ENCODE measurements at regions not wholly inside any gene's neighbourhood (a gene's known extent, or its start where the extent isn't known, plus 50 kb on each side); places are given as distances from the start of the nearest gene placed in this dataset.

DNA sequence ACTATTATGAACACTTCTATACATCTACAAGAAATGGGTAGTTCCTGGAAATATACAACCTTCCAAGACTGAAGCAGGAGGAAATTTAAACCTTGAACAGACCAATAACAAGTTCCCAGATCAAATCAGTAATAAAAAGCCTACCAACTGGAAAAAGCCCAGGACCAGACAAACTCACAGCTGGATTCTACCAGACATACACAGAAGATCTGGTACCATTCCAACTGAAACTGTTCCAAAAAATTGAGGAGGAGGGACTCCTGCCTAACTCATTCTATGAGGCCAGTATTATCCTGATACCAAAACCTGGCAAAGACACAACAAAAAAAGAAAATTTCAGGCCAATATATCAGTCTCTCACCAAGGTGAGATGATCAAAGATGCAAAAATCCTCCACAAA lies 189.4 kb downstream of the RPS29 start:
- no peak overlapping the region for H3K27ac ChIP-seq
- TF ChIP-seq, protein P1, sequence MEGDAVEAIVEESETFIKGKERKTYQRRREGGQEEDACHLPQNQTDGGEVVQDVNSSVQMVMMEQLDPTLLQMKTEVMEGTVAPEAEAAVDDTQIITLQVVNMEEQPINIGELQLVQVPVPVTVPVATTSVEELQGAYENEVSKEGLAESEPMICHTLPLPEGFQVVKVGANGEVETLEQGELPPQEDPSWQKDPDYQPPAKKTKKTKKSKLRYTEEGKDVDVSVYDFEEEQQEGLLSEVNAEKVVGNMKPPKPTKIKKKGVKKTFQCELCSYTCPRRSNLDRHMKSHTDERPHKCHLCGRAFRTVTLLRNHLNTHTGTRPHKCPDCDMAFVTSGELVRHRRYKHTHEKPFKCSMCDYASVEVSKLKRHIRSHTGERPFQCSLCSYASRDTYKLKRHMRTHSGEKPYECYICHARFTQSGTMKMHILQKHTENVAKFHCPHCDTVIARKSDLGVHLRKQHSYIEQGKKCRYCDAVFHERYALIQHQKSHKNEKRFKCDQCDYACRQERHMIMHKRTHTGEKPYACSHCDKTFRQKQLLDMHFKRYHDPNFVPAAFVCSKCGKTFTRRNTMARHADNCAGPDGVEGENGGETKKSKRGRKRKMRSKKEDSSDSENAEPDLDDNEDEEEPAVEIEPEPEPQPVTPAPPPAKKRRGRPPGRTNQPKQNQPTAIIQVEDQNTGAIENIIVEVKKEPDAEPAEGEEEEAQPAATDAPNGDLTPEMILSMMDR (IDR thresholded peaks at IDR 0.05): no peak
- TF ChIP-seq ZFX (IDR thresholded peaks at IDR 0.05; ENCODE audit: borderline replicate concordance): no peak

DNA sequence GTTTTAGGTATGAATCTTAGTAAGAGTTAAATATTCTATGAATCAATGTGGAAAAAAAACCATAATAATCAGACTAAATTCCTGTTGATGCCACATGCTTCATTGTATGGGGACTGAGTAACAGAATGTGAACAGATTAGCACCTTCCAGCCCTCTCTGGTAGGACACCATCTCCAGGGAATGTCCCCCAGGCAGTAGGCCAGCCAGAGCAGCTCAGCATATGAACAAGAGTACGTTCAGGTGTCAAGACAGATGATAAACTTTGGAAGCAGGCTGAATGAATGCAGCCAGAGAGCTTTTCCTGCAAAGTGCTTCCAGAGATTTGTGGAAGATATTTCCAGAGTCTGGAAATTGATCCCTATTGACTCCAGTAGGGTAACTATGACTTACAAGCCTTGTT lies 204.4 kb downstream of the RPS29 start:
- no peak for TF ChIP-seq ZFX (IDR thresholded peaks at IDR 0.05; ENCODE audit: borderline replicate concordance)
- TF ChIP-seq, protein P1 (IDR thresholded peaks at IDR 0.05): no peak
- no peak overlapping the region for H3K27ac ChIP-seq

- H3K27ac ChIP-seq: no peak overlapping the region
- TF ChIP-seq, protein P1 (IDR thresholded peaks at IDR 0.05): no peak
- no peak for TF ChIP-seq ZFX (IDR thresholded peaks at IDR 0.05; ENCODE audit: borderline replicate concordance)
These were observed 218.5 kb downstream of the RPS29 start for GRCh38 chr14:49367696-49368095.

DNA sequence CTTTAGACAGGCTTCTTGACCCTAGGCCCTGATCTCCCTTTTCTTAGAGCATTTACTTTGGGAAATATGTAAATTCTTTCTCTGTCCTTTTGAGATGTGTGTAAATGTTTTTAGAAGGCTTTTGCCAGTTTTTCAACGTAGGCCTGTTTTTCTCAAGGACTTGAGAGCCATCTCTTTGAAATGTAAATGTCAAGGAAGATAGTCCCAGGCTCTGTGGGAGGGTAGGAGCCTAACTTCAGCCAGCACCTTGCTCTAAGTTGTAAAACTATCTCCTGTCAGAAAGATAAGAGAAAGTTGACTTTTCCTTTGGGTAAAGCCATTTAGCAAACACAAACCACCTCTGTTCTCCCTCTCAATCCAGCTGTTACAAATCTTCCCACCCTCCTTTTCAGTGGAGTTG lies 219.8 kb downstream of the RPS29 start:
- H3K27ac ChIP-seq: no peak overlapping the region
- TF ChIP-seq ZFX (IDR thresholded peaks at IDR 0.05; ENCODE audit: borderline replicate concordance): no peak
- TF ChIP-seq, protein P1 (IDR thresholded peaks at IDR 0.05): no peak

DNA sequence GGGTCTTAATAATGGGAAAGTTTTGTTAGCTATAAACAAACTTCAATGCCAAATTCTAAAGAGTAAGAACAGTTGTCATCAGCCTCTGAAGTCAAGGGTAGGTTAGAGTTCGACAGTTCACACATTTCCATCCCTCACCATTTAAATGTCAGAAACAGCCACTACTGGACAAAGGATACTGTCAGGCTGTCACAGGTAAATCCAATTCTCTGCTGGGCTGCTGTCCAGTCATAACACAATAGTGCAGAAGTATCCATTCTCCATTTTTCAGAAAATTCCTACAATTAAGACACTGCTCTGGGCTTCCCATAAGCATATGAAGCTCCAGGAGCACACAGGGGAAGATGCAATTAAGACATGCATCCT lies 221.4 kb downstream of the RPS29 start:
- no peak overlapping the region for H3K27ac ChIP-seq
- TF ChIP-seq ZFX (IDR thresholded peaks at IDR 0.05; ENCODE audit: borderline replicate concordance): no peak
- TF ChIP-seq, protein P1 (IDR thresholded peaks at IDR 0.05): no peak

GRCh38 chr14:49363821-49364751 lies 222.1 kb downstream of the RPS29 start:
- TF ChIP-seq, protein P1 (IDR thresholded peaks at IDR 0.05): no peak
- no peak for TF ChIP-seq ZFX (IDR thresholded peaks at IDR 0.05; ENCODE audit: borderline replicate concordance)
- H3K27ac ChIP-seq: no peak overlapping the region

- TF ChIP-seq ZFX (IDR thresholded peaks at IDR 0.05; ENCODE audit: borderline replicate concordance): no peak
- H3K27ac ChIP-seq: no peak overlapping the region
These were observed 223.3 kb downstream of the RPS29 start for GRCh38 chr14:49362916-49363315.

Data from 22Rv1 (cell line).